PC-3 (cell line): ENCODE measurements at regions not wholly inside any gene's neighbourhood (a gene's known extent, or its start where the extent isn't known, plus 50 kb on each side); places are given as distances from the start of the nearest gene placed in this dataset.

Experiments
- ATAC-seq: fragments of 200-7000 bp; cut with Tn5 transposase; 2 replicates; pipeline ENCODE4 v1.9.1; 2020; ENCODE audit warnings: mild to moderate bottlenecking, moderate library complexity
- BruUV-seq: library from RNA; stranded (reverse); fragments of 400-500 nt; replicated peaks from 2 replicates; lab custom pipeline; 2021; lab: Mats Ljungman, UMichigan
- CTCF ChIA-PET: fragments of 300-600 bp; sonication (Branson Sonifier 250); formaldehyde crosslinking; loops from one replicate; lab custom pipeline; 2022; ENCODE audit warnings: antibody characterized with exemption; lab: Charles Lee
- POLR2A ChIA-PET: fragments of 300-600 bp; sonication (Branson Sonifier 250); formaldehyde crosslinking; loops from one replicate; lab custom pipeline; 2022; ENCODE audit warnings: antibody characterized with exemption; ENCODE audit not compliant: unreplicated experiment; lab: Charles Lee
- DNase-seq: peaks from one replicate; pipeline ENCODE4 v3.0.0-alpha.2; 2015
- H2AFZ ChIP-seq: fragments of 300-600 bp; sonication (generic); 2 replicates; pipeline ENCODE4 v1.6.0; 2016; ENCODE audit warnings: antibody characterized with exemption, low read length
- H3F3A ChIP-seq: fragments of 300-600 bp; sonication (generic); one replicate; pipeline ENCODE4 v1.6.0; 2017; ENCODE audit warnings: antibody characterized with exemption, low read length, control low read depth, mild to moderate bottlenecking; ENCODE audit not compliant: unreplicated experiment
- H3K27ac ChIP-seq: fragments of 300-600 bp; sonication (generic); 2 replicates; pipeline ENCODE4 v1.5.1; 2016; ENCODE audit warnings: mild to moderate bottlenecking, low read length
- H3K27me3 ChIP-seq: fragments of 300-600 bp; sonication (generic); 2 replicates; pipeline ENCODE4 v1.6.1; 2016; ENCODE audit warnings: low read length, mixed read lengths
- H3K36me3 ChIP-seq: fragments of 300-600 bp; sonication (generic); 2 replicates; pipeline ENCODE4 v1.6.1; 2016; ENCODE audit warnings: low read depth, mixed run types, low read length, mixed read lengths
- H3K4me1 ChIP-seq: fragments of 300-600 bp; sonication (generic); 2 replicates; pipeline ENCODE4 v1.5.1; 2016; ENCODE audit warnings: low read length; ENCODE audit not compliant: insufficient read depth
- H3K4me2 ChIP-seq: fragments of 300-600 bp; sonication (generic); 2 replicates; pipeline ENCODE4 v1.6.0; 2016; ENCODE audit warnings: low read length
- H3K4me3 ChIP-seq: fragments of 300-600 bp; sonication (generic); 2 replicates; pipeline ENCODE4 v1.5.1; 2016; ENCODE audit warnings: mild to moderate bottlenecking, low read length, mixed read lengths
- H3K79me2 ChIP-seq: fragments of 300-600 bp; sonication (generic); 2 replicates; pipeline ENCODE4 v1.6.1; 2017; ENCODE audit warnings: low read length, mixed read lengths
- H3K9ac ChIP-seq: fragments of 300-600 bp; sonication (generic); 2 replicates; pipeline ENCODE4 v1.6.0; 2016; ENCODE audit warnings: mild to moderate bottlenecking, low read length
- H3K9me2 ChIP-seq: fragments of 300-600 bp; sonication (generic); replicated peaks from 2 replicates; pipeline ENCODE4 v1.6.1; 2016; ENCODE audit warnings: mixed run types, low read length, mixed read lengths
- H3K9me3 ChIP-seq: fragments of 300-600 bp; sonication (generic); 2 replicates; pipeline ENCODE4 v1.6.1; 2016; ENCODE audit warnings: low read length, mixed read lengths
- H4K20me1 ChIP-seq: fragments of 300-600 bp; sonication (generic); 2 replicates; pipeline ENCODE4 v1.6.1; 2016; ENCODE audit warnings: low read length, mixed read lengths
- CTCF ChIP-seq: fragments of 300-600 bp; sonication (generic); conservative IDR thresholded peaks from 2 replicates; pipeline ENCODE4 v1.5.1; 2017; ENCODE audit warnings: antibody characterized with exemption, low read depth, mild to moderate bottlenecking, low read length
- EZH2 ChIP-seq: fragments of 300-600 bp; sonication (generic); IDR thresholded peaks from one replicate; pipeline ENCODE4 v1.6.1; 2017; ENCODE audit warnings: antibody characterized with exemption, mild to moderate bottlenecking, low read length; ENCODE audit not compliant: unreplicated experiment
- EZH2phosphoT487 ChIP-seq: fragments of 300-600 bp; sonication (generic); IDR thresholded peaks from 2 replicates; pipeline ENCODE4 v1.6.1; 2018; ENCODE audit warnings: mild to moderate bottlenecking, antibody characterized with exemption, low read length, borderline replicate concordance
- intact Hi-C: fragments of 100-400 bp; cut with micrococcal nuclease; formaldehyde crosslinking; loops from 2 replicates; pipeline ENCODE4 v1.9.0; 2023

DNA sequence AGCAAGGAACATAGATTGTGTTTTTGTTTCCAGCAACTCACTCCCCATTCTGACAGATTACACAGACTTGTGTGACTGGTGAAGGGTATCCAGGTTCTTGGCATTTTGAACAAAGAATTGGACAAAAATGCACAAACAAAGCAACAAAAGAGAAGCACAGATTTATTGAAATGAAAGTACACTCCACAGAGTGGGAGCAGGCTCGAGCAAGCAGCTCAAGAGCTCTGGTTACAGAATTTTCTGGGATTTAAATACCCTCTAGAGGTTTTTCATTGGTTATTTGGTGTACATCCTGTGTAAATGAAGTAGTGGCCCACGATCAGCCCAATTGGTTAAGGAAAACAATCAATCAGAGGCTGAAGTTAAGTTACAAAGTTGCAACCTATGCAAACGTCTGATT is 155.0 kb upstream of the JADE1 start:
- Histone ChIP-seq H3K4me1 (no peaks in the 10 kb centered on the region), H3K36me3 (no peaks in the 10 kb centered on the region), H3K9me3 (no peaks in the 10 kb centered on the region), H3K9me2 (no peaks in the 10 kb centered on the region), H4K20me1 (no peaks in the 10 kb centered on the region), H3K9ac (no peak overlapping the region), H3K27ac (no peak overlapping the region), H3F3A (no peaks in the 10 kb centered on the region), H3K4me3 (no peak overlapping the region), H2AFZ (no peak overlapping the region), H3K4me2 (no peak overlapping the region), H3K79me2 (no peaks in the 10 kb centered on the region), H3K27me3 (no peaks in the 10 kb centered on the region)
- TF ChIP-seq CTCF (no peak), EZH2phosphoT487 (no peak), EZH2 (no peak)
- ChIA-PET CTCF (no interaction called here), POLR2A (no interaction called here)
- intact Hi-C loops: no loop called here
- no peak for ATAC-seq
- no peak for DNase-seq
- no TSS peak for BruUV-seq

- POLR2A ChIA-PET: no interaction called here
- BruUV-seq: no TSS peak
- CTCF ChIA-PET: no interaction called here
These were observed 155.7 kb upstream of the JADE1 start for GRCh38 chr4:128653527-128654444.

More at GRCh38 chr4:128653527-128654444, 155.7 kb upstream of the JADE1 start:
- Histone ChIP-seq H3K4me1 (no peaks in the 10 kb centered on the region), H3K27ac (no peak overlapping the region), H3K36me3 (no peaks in the 10 kb centered on the region), H2AFZ (no peak overlapping the region), H3K9me3 (no peaks in the 10 kb centered on the region), H3K4me2 (no peak overlapping the region), H4K20me1 (no peaks in the 10 kb centered on the region), H3K9ac (no peak overlapping the region), H3K79me2 (no peaks in the 10 kb centered on the region), H3F3A (no peaks in the 10 kb centered on the region), H3K4me3 (no peak overlapping the region), H3K9me2 (no peaks in the 10 kb centered on the region), H3K27me3 (no peaks in the 10 kb centered on the region)
- no peak for TF ChIP-seq EZH2
- no peak for TF ChIP-seq EZH2phosphoT487
- TF ChIP-seq CTCF: no peak
- no peak for DNase-seq
- no peak for ATAC-seq
- intact Hi-C loops: no loop called here
